Activated CD4-positive, alpha-beta T cell treated with anti-CD3 and anti-CD28 coated beads, Interleukin-2, Interleukin-6, amounts not matched to agents 100 ng/mL and 50 ng/mL, durations not matched to agents 16 hours and 8 hours (primary cell): ENCODE measurements at regions not wholly inside any gene's neighbourhood (a gene's known extent, or its start where the extent isn't known, plus 50 kb on each side); places are given as distances from the start of the nearest gene placed in this dataset.
"Not testable (repeated sequence)": the region's sequence is repeated elsewhere in the genome, so short reads cannot be mapped to it uniquely, and the experiment has no call there.

ENCODE experiments used
- DNase-seq: peaks from one replicate; pipeline ENCODE4 v3.0.0-alpha.2; 2020

- no peak for DNase-seq
These were observed 463.2 kb downstream of the KLHL13 start for GRCh38 chrX:117653396-117653795.

GRCh38 chrX:117645639-117646038 is 471.0 kb downstream of the KLHL13 start:
- no peak for DNase-seq

- DNase-seq, result no peak
These were observed 474.5 kb downstream of the KLHL13 start for GRCh38 chrX:117641913-117642656.

- no peak for DNase-seq
These were observed 479.8 kb downstream of the KLHL13 start for GRCh38 chrX:117636826-117637225.

- DNase-seq, result no peak
These were observed 483.3 kb downstream of the KLHL13 start for GRCh38 chrX:117633277-117633676.

- no peak for DNase-seq
These were observed 488.2 kb downstream of the KLHL13 start for GRCh38 chrX:117628381-117628780.

- no peak for DNase-seq
These were observed 505.8 kb downstream of the KLHL13 start for GRCh38 chrX:117610806-117611205.

- DNase-seq, result no peak
These were observed 506.6 kb downstream of the KLHL13 start for GRCh38 chrX:117610049-117610448.

GRCh38 chrX:117607561-117607960 is 509.0 kb downstream of the KLHL13 start:
- no peak for DNase-seq

- DNase-seq, result not testable (repeated sequence)
These were observed 510.5 kb downstream of the KLHL13 start for GRCh38 chrX:117606101-117606500.

GRCh38 chrX:117570160-117570559 is 546.5 kb downstream of the KLHL13 start:
- no peak for DNase-seq

- no peak for DNase-seq
These were observed 548.4 kb downstream of the KLHL13 start for GRCh38 chrX:117568238-117568637.

GRCh38 chrX:117543885-117544284 is 572.7 kb downstream of the KLHL13 start:
- DNase-seq, result no peak

- no peak for DNase-seq
These were observed 577.6 kb downstream of the KLHL13 start for GRCh38 chrX:117539090-117539418.

GRCh38 chrX:117538178-117539089 is 578.2 kb downstream of the KLHL13 start:
- DNase-seq, result no peak

GRCh38 chrX:117532339-117532738 is 584.3 kb downstream of the KLHL13 start:
- DNase-seq, result no peak

- DNase-seq, result no peak
These were observed 593.6 kb downstream of the KLHL13 start for GRCh38 chrX:117522725-117523700.

- no peak for DNase-seq
These were observed 598.6 kb downstream of the KLHL13 start for GRCh38 chrX:117517994-117518393.

GRCh38 chrX:117511379-117511778 is 605.2 kb downstream of the KLHL13 start:
- no peak for DNase-seq

GRCh38 chrX:117510453-117510852 is 606.2 kb downstream of the KLHL13 start:
- no peak for DNase-seq

- no peak for DNase-seq
These were observed 608.6 kb downstream of the KLHL13 start for GRCh38 chrX:117508021-117508420.

GRCh38 chrX:117487421-117487820 is 629.2 kb downstream of the KLHL13 start:
- no peak for DNase-seq

GRCh38 chrX:117483950-117484349 is 632.7 kb downstream of the KLHL13 start:
- no peak for DNase-seq
